Ishikawa (cell line): ENCODE measurements at regions not wholly inside any gene's neighbourhood (a gene's known extent, or its start where the extent isn't known, plus 50 kb on each side); places are given as distances from the start of the nearest gene placed in this dataset.

ENCODE experiments used
- CEBPB ChIP-seq: IDR thresholded peaks from 2 replicates; pipeline ENCODE4 v1.6.1; 2012
- EGR1 ChIP-seq: IDR thresholded peaks from 2 replicates; pipeline ENCODE4 v1.6.1; 2012
- EP300 ChIP-seq: IDR thresholded peaks from 2 replicates; pipeline ENCODE4 v1.6.1; 2012; ENCODE audit warnings: borderline replicate concordance
- NFIC ChIP-seq: IDR thresholded peaks from 2 replicates; pipeline ENCODE4 v1.6.1; 2012
- RAD21 ChIP-seq: IDR thresholded peaks from 2 replicates; pipeline ENCODE4 v1.6.1; 2012; ENCODE audit warnings: low read depth
- TEAD4 ChIP-seq: IDR thresholded peaks from 2 replicates; pipeline ENCODE4 v1.6.1; 2012

- TF ChIP-seq TEAD4 (no peak), RAD21 (no peak), EP300 (no peak), EGR1 (no peak), NFIC (no peak), CEBPB (no peak)
Measured at GRCh38 chr13:40274103-40274502, 392.3 kb downstream of the FOXO1 start.
